Gastroesophageal sphincter (tissue), 3 donors: ENCODE measurements at regions not wholly inside any gene's neighbourhood (a gene's known extent, or its start where the extent isn't known, plus 50 kb on each side); places are given as distances from the start of the nearest gene placed in this dataset.

Source experiments
- CTCF ChIP-seq, 4 experiments: fragments of 200-600 bp in 2 of 4; fragments of 450-650 bp in 2 of 4; sonication (generic) in 1 of 4; IDR thresholded peaks; one replicate each; pipeline ENCODE4 v1.5.1; 2017 to 2019; ENCODE audit warnings: antibody characterized with exemption in 4 of 4, mild to moderate bottlenecking in 2 of 4, moderate library complexity in 2 of 4
- EP300 ChIP-seq: sonication (generic); formaldehyde crosslinking; IDR thresholded peaks from one replicate; pipeline ENCODE4 v1.6.1; 2017; ENCODE audit warnings: antibody characterized with exemption, mild to moderate bottlenecking
- POLR2A ChIP-seq, 2 donors: fragments of 450-650 bp; IDR thresholded peaks; one replicate each; pipeline ENCODE4 v1.6.1; 2017; ENCODE audit warnings: antibody characterized with exemption in 2 of 2, mild to moderate bottlenecking in 2 of 2, moderate library complexity in 1 of 2

- TF ChIP-seq CTCF (IDR thresholded peaks at IDR 0.05) = no peak
- TF ChIP-seq EP300 = no peak
- no peak for TF ChIP-seq POLR2A (IDR thresholded peaks at IDR 0.05)
Observed at GRCh38 chrX:78822157-78822690, 74.7 kb downstream of the LPAR4 start.
